HCT116 (cell line): ENCODE measurements at regions not wholly inside any gene's neighbourhood (a gene's known extent, or its start where the extent isn't known, plus 50 kb on each side); places are given as distances from the start of the nearest gene placed in this dataset.

Experiments
- ATAC-seq: fragments of 200-7000 bp; cut with Tn5 transposase; 2 replicates; pipeline ENCODE4 v1.9.1; 2020; ENCODE audit warnings: mild to moderate bottlenecking, moderate library complexity
- BruUV-seq: library from RNA; stranded (reverse); fragments of 400-500 nt; replicated peaks from 2 replicates; lab custom pipeline; 2021; lab: Mats Ljungman, UMichigan
- CTCF ChIA-PET: fragments of 300-600 bp; sonication (Branson Sonifier 250); formaldehyde crosslinking; loops from one replicate; lab custom pipeline; 2021; ENCODE audit warnings: antibody characterized with exemption; lab: Charles Lee
- POLR2A ChIA-PET: fragments of 300-600, 350-600 bp; sonication (Branson Sonifier 250); formaldehyde crosslinking; loops from one replicate; lab custom pipeline; 2021; ENCODE audit warnings: antibody characterized with exemption; lab: Charles Lee
- RAD21 ChIA-PET, 2 experiments: fragments of 300-600 bp; sonication (Branson Sonifier 250); formaldehyde crosslinking; loops; one replicate each; lab custom pipeline; 2023; ENCODE audit warnings: low total read pairs in 2 of 2; ENCODE audit not compliant: uncharacterized antibody in 2 of 2, unreplicated experiment in 2 of 2, low non-redundant PET in 1 of 2; lab: Charles Lee
- DNase-seq: peaks from one replicate; pipeline ENCODE4 v3.0.0-alpha.2; 2010; ENCODE audit warnings: low read depth, low spot score
- H2AFZ ChIP-seq: fragments of 200-600 bp; shearing (Covaris generic), sonication (generic); 2 replicates; pipeline ENCODE4 v1.6.1; 2017; ENCODE audit warnings: low read depth, mixed run types, mixed read lengths, antibody characterized with exemption, low read length; ENCODE audit not compliant: poor library complexity, severe bottlenecking
- H3K27ac ChIP-seq: 2 replicates; pipeline ENCODE4 v1.5.1; 2012; ENCODE audit warnings: low read depth, low read length
- H3K27me3 ChIP-seq: fragments of 200-600 bp; sonication (generic); 2 replicates; pipeline ENCODE4 v1.6.1; 2016; ENCODE audit warnings: mixed run types, low read length, mixed read lengths; ENCODE audit not compliant: insufficient read depth
- H3K36me3 ChIP-seq, 2 experiments: fragments of 200-500 bp in 1 of 2; fragments of 200-600 bp in 1 of 2; sonication (Bioruptor generic) in 1 of 2; sonication (generic) in 1 of 2; 2 replicates each; pipeline versions ENCODE4 v1.5.1 to v1.6.1; 2014 to 2016; ENCODE audit warnings: low read length in 2 of 2, inconsistent platforms in 1 of 2, mixed read lengths in 1 of 2, mixed run types in 1 of 2; ENCODE audit not compliant: insufficient read depth in 2 of 2, control insufficient read depth in 1 of 2
- H3K4me1 ChIP-seq, 2 experiments: fragments of 200-600 bp in 1 of 2; sonication (generic) in 1 of 2; 2 replicates each; pipeline versions ENCODE4 v1.5.1 to v1.6.1; 2012 to 2017; ENCODE audit warnings: low read length in 2 of 2, inconsistent platforms in 1 of 2, mild to moderate bottlenecking in 1 of 2, mixed read lengths in 1 of 2, mixed run types in 1 of 2, moderate library complexity in 1 of 2; ENCODE audit not compliant: insufficient read depth in 2 of 2, control insufficient read depth in 1 of 2
- H3K4me2 ChIP-seq: fragments of 200-600 bp; sonication (generic); 2 replicates; pipeline ENCODE4 v1.6.1; 2017; ENCODE audit warnings: mixed run types, low read length, mixed read lengths
- H3K4me3 ChIP-seq, 2 experiments: fragments of 200-600 bp in 1 of 2; sonication (generic) in 1 of 2; replicated peaks in 1 of 2; 2 replicates each; pipeline ENCODE4 v1.5.1; 2011 to 2016; ENCODE audit warnings: low read length in 2 of 2, control low read depth in 1 of 2, low read depth in 1 of 2, mild to moderate bottlenecking in 1 of 2, mixed read lengths in 1 of 2, mixed run types in 1 of 2
- H3K79me2 ChIP-seq: fragments of 200-600 bp; sonication (generic); 2 replicates; pipeline ENCODE4 v1.6.1; 2017; ENCODE audit warnings: mild to moderate bottlenecking, mixed run types, low read length, moderate library complexity, mixed read lengths; ENCODE audit not compliant: insufficient read depth
- H3K9ac ChIP-seq: fragments of 200-600 bp; sonication (generic); 2 replicates; pipeline ENCODE4 v1.6.1; 2016; ENCODE audit warnings: low read length, mixed read lengths
- H3K9me2 ChIP-seq: fragments of 200-600 bp; sonication (generic), shearing (Covaris generic); 2 replicates; pipeline ENCODE4 v1.6.1; 2017; ENCODE audit warnings: mixed run types, mild to moderate bottlenecking, moderate library complexity; ENCODE audit not compliant: insufficient read depth
- H3K9me3 ChIP-seq, 2 experiments: fragments of 200-500 bp in 1 of 2; fragments of 200-600 bp in 1 of 2; sonication (Bioruptor generic) in 1 of 2; sonication (generic) in 1 of 2; 2 replicates each; pipeline ENCODE4 v1.6.1; 2014 to 2017; ENCODE audit warnings: low read length in 2 of 2, mixed read lengths in 2 of 2, inconsistent platforms in 1 of 2, low read depth in 1 of 2, mild to moderate bottlenecking in 1 of 2, mixed run types in 1 of 2, moderate library complexity in 1 of 2; ENCODE audit not compliant: control insufficient read depth in 1 of 2, insufficient read depth in 1 of 2
- H4K20me1 ChIP-seq: fragments of 200-600 bp; sonication (generic), shearing (Covaris generic); 2 replicates; pipeline ENCODE4 v1.6.1; 2017; ENCODE audit warnings: mixed run types, mild to moderate bottlenecking, moderate library complexity; ENCODE audit not compliant: insufficient read depth
- ATF3 ChIP-seq: IDR thresholded peaks from 2 replicates; pipeline ENCODE4 v1.6.1; 2012
- EGR1 ChIP-seq: IDR thresholded peaks from 2 replicates; pipeline ENCODE4 v1.6.1; 2012; ENCODE audit warnings: low read depth
- ELF1 ChIP-seq: IDR thresholded peaks from 2 replicates; pipeline ENCODE4 v1.6.1; 2012; ENCODE audit warnings: low read depth, borderline replicate concordance
- EZH2phosphoT487 ChIP-seq: fragments of 200-600 bp; IDR thresholded peaks from 2 replicates; pipeline ENCODE4 v1.6.1; 2018; ENCODE audit warnings: antibody characterized with exemption, borderline replicate concordance
- FOSL1 ChIP-seq: IDR thresholded peaks from 2 replicates; pipeline ENCODE4 v1.6.1; 2012; ENCODE audit warnings: low read depth
- MAX ChIP-seq: IDR thresholded peaks from 2 replicates; pipeline ENCODE4 v1.6.1; 2012
- POLR2AphosphoS5 ChIP-seq: IDR thresholded peaks from 2 replicates; pipeline ENCODE4 v1.6.1; 2011; ENCODE audit warnings: mild to moderate bottlenecking, low read depth, low read length, moderate library complexity
- RAD21 ChIP-seq: IDR thresholded peaks from 2 replicates; pipeline ENCODE4 v1.6.1; 2012; ENCODE audit warnings: low read depth, mild to moderate bottlenecking
- REST ChIP-seq: IDR thresholded peaks from 2 replicates; pipeline ENCODE4 v1.6.1; 2012; ENCODE audit warnings: low read depth
- SP1 ChIP-seq: IDR thresholded peaks from 2 replicates; pipeline ENCODE4 v1.6.1; 2012; ENCODE audit warnings: low read depth
- SRF ChIP-seq: IDR thresholded peaks from 2 replicates; pipeline ENCODE4 v1.6.1; 2012; ENCODE audit warnings: low read depth
- TCF7L2 ChIP-seq: IDR thresholded peaks from 2 replicates; pipeline ENCODE4 v1.7.0; 2011; ENCODE audit warnings: borderline replicate concordance, inconsistent platforms; ENCODE audit not compliant: insufficient read depth, insufficient read length; ENCODE audit errors: extremely low read depth
- YY1 ChIP-seq: IDR thresholded peaks from 2 replicates; pipeline ENCODE4 v1.6.1; 2011; ENCODE audit warnings: low read length, low read depth, moderate library complexity, mild to moderate bottlenecking; ENCODE audit not compliant: insufficient replicate concordance; ENCODE audit errors: extremely low read depth
- ZFX ChIP-seq: fragments of 450-650 bp; IDR thresholded peaks from 2 replicates; pipeline ENCODE4 v1.6.1; 2017
- ZNF274 ChIP-seq: fragments of 200-500 bp; sonication (Bioruptor generic); IDR thresholded peaks from 2 replicates; pipeline ENCODE4 v1.6.1; 2014; ENCODE audit warnings: mild to moderate bottlenecking, low read depth, low read length, inconsistent platforms
- intact Hi-C: fragments of 100-400 bp; cut with micrococcal nuclease; formaldehyde crosslinking; loops from 2 replicates; pipeline ENCODE4 v1.10.0; 2022

- H3K9ac ChIP-seq = no peak overlapping the region
- ATAC-seq = peak; percentile 65
These were observed 75.4 kb upstream of the SELENOP start for GRCh38 chr5:42887097-42887496.

GRCh38 chr5:42886635-42887034 is 74.9 kb upstream of the SELENOP start:
- Histone ChIP-seq H3K9me3 (no peaks in the 10 kb centered on the region), H4K20me1 (no peaks in the 10 kb centered on the region), H3K9ac (no peak overlapping the region), H3K4me1 (peaks cover 0 to 4% of the 10 kb centered on the region in 2 experiments; a peak in 2 of 4 replicates), H3K79me2 (no peaks in the 10 kb centered on the region), H3K4me2 (peak overlapping the region; percentile 35; the same call in 1 of the 2 replicates), H3K9me2 (no peaks in the 10 kb centered on the region), H3K36me3 (no peaks in the 10 kb centered on the region), H3K27ac (no peak overlapping the region), H3K27me3 (peaks cover 5% of the 10 kb centered on the region), H3K4me3 (no peak overlapping the region), H2AFZ (no peak overlapping the region)
- CTCF ChIA-PET = interaction anchor here (1.0 kb wide), 1 partner anchor 15 kb away, joined by 3 read pairs; no protein-coding TSS in a partner anchor
- RAD21 ChIA-PET = no interaction called here
- POLR2A ChIA-PET = no interaction called here
- DNase-seq = no peak
- no TSS peak for BruUV-seq
- intact Hi-C loops = loop anchor here (5.0 kb wide), 4 partner anchors 119 to 829 kb away; no protein-coding TSS in a partner anchor
- ATAC-seq = no peak
- TF ChIP-seq ZFX (no peak), YY1 (no peak), EGR1 (no peak), FOSL1 (no peak), SP1 (no peak), MAX (no peak), TCF7L2 (no peak), RAD21 (no peak), ZNF274 (no peak), POLR2AphosphoS5 (no peak), ELF1 (no peak), SRF (no peak), EZH2phosphoT487 (no peak), REST (no peak), ATF3 (no peak)

More at GRCh38 chr5:42887097-42887496, 75.4 kb upstream of the SELENOP start:
- H3K36me3 ChIP-seq = no peaks in the 10 kb centered on the region
- H3K4me3 ChIP-seq = no peak overlapping the region
- peak overlapping the region; percentile 35 for H3K4me2 ChIP-seq
- TF ChIP-seq SP1 (no peak), RAD21 (no peak)
- no peak overlapping the region for H3K27ac ChIP-seq
- POLR2A ChIA-PET = no interaction called here
- CTCF ChIA-PET = interaction anchor here (1.0 kb wide), 1 partner anchor 16 kb away, joined by 3 read pairs; no protein-coding TSS in a partner anchor
- BruUV-seq = no TSS peak
- H2AFZ ChIP-seq = no peak overlapping the region
- no peaks in the 10 kb centered on the region for H3K79me2 ChIP-seq
- H3K9me2 ChIP-seq = no peaks in the 10 kb centered on the region
- RAD21 ChIA-PET = no interaction called here
- H3K9me3 ChIP-seq = no peaks in the 10 kb centered on the region
- DNase-seq = peak; percentile 42
- H4K20me1 ChIP-seq = no peaks in the 10 kb centered on the region
- peaks cover 0 to 4% of the 10 kb centered on the region in 2 experiments; a peak in 2 of 4 replicates for H3K4me1 ChIP-seq
- intact Hi-C loops = loop anchor here (5.0 kb wide), 4 partner anchors 120 to 830 kb away; no protein-coding TSS in a partner anchor
- H3K27me3 ChIP-seq = peaks cover 5% of the 10 kb centered on the region
